Hepatocyte (in vitro differentiated cells): ENCODE measurements at regions not wholly inside any gene's neighbourhood (a gene's known extent, or its start where the extent isn't known, plus 50 kb on each side); places are given as distances from the start of the nearest gene placed in this dataset.

Source experiments
- DNase-seq: peaks from one replicate; pipeline ENCODE4 v3.0.0-alpha.2; 2016; ENCODE audit warnings: low spot score
- H2AFZ ChIP-seq: fragments of 200-600 bp; sonication (generic); 2 replicates; pipeline ENCODE4 v1.6.0; 2016; ENCODE audit warnings: antibody characterized with exemption, mild to moderate bottlenecking
- H3K27ac ChIP-seq: fragments of 200-600 bp; sonication (generic); 2 replicates; pipeline ENCODE4 v1.5.1; 2016; ENCODE audit warnings: mild to moderate bottlenecking
- H3K27me3 ChIP-seq: fragments of 200-600 bp; sonication (generic); 2 replicates; pipeline ENCODE4 v1.6.1; 2016
- H3K36me3 ChIP-seq: fragments of 200-600 bp; sonication (generic); replicated peaks from 2 replicates; pipeline ENCODE4 v1.5.1; 2016; ENCODE audit warnings: low read depth; ENCODE audit not compliant: insufficient read depth
- H3K4me1 ChIP-seq: fragments of 200-600 bp; sonication (generic); 2 replicates; pipeline ENCODE4 v1.5.1; 2016; ENCODE audit warnings: mild to moderate bottlenecking, moderate library complexity; ENCODE audit not compliant: insufficient read depth
- H3K4me2 ChIP-seq: fragments of 200-600 bp; sonication (generic); 2 replicates; pipeline ENCODE4 v1.6.0; 2016
- H3K4me3 ChIP-seq: fragments of 200-600 bp; sonication (generic); 2 replicates; pipeline ENCODE4 v1.5.1; 2016; ENCODE audit warnings: mild to moderate bottlenecking
- H3K79me2 ChIP-seq: fragments of 200-600 bp; sonication (generic); 2 replicates; pipeline ENCODE4 v1.6.0; 2017; ENCODE audit warnings: mild to moderate bottlenecking
- H3K9me2 ChIP-seq: fragments of 200-600 bp; sonication (generic); replicated peaks from 2 replicates; pipeline ENCODE4 v1.6.0; 2017; ENCODE audit warnings: mild to moderate bottlenecking; ENCODE audit not compliant: insufficient read depth
- H3K9me3 ChIP-seq: fragments of 200-600 bp; sonication (generic); 2 replicates; pipeline ENCODE4 v1.5.1; 2016; ENCODE audit warnings: low read depth, mild to moderate bottlenecking
- H4K20me1 ChIP-seq: fragments of 200-600 bp; sonication (generic); 2 replicates; pipeline ENCODE4 v1.6.0; 2016; ENCODE audit warnings: mild to moderate bottlenecking; ENCODE audit not compliant: insufficient read depth, poor library complexity, severe bottlenecking
- CTCF ChIP-seq: fragments of 200-600 bp; sonication (generic); IDR thresholded peaks from 2 replicates; pipeline ENCODE4 v1.5.1; 2016; ENCODE audit warnings: antibody characterized with exemption, mild to moderate bottlenecking; ENCODE audit not compliant: poor library complexity
- EZH2 ChIP-seq: fragments of 200-600 bp; sonication (generic); IDR thresholded peaks from 2 replicates; pipeline ENCODE4 v1.6.1; 2016; ENCODE audit warnings: antibody characterized with exemption, mild to moderate bottlenecking, borderline replicate concordance
- EZH2phosphoT487 ChIP-seq: fragments of 200-600 bp; sonication (generic); IDR thresholded peaks from one replicate; pipeline ENCODE4 v1.6.1; 2018; ENCODE audit warnings: antibody characterized with exemption, mild to moderate bottlenecking, low read depth, moderate library complexity; ENCODE audit not compliant: unreplicated experiment, severe bottlenecking
- WGBS: methylation state at CpG from one replicate; pipeline ENCODE4 v1.1.6; 2016; ENCODE audit warnings: low lambda C conversion rate; ENCODE audit errors: missing lambda C conversion rate; 5-methylcytosine and 5-hydroxymethylcytosine counted together

GRCh38 chr7:42406358-42406757 lies 169.3 kb upstream of the GLI3 start:
- no peak overlapping the region for H3K4me3 ChIP-seq
- TF ChIP-seq EZH2 (no peak), CTCF (no peak), EZH2phosphoT487 (no peak)
- H3K27me3 ChIP-seq = no peaks in the 10 kb centered on the region
- H3K79me2 ChIP-seq = no peaks in the 10 kb centered on the region
- no peak overlapping the region for H3K4me2 ChIP-seq
- H3K9me2 ChIP-seq = no peaks in the 10 kb centered on the region
- no peak for DNase-seq
- no peaks in the 10 kb centered on the region for H3K36me3 ChIP-seq
- H3K9me3 ChIP-seq = no peaks in the 10 kb centered on the region
- no peak overlapping the region for H2AFZ ChIP-seq
- H3K4me1 ChIP-seq = no peaks in the 10 kb centered on the region
- H3K27ac ChIP-seq = no peak overlapping the region
- WGBS = 98% methylated on average over 16 of the region's 16 CpGs
- no peaks in the 10 kb centered on the region for H4K20me1 ChIP-seq

GRCh38 chr7:42405782-42406181 lies 168.8 kb upstream of the GLI3 start:
- Histone ChIP-seq H3K9me2 (no peaks in the 10 kb centered on the region), H3K9me3 (no peaks in the 10 kb centered on the region), H3K4me3 (no peak overlapping the region), H2AFZ (no peak overlapping the region), H3K79me2 (no peaks in the 10 kb centered on the region), H3K27me3 (no peaks in the 10 kb centered on the region), H4K20me1 (no peaks in the 10 kb centered on the region), H3K4me1 (no peaks in the 10 kb centered on the region), H3K36me3 (no peaks in the 10 kb centered on the region), H3K27ac (no peak overlapping the region), H3K4me2 (no peak overlapping the region)
- no peak for DNase-seq
- WGBS = 83% methylated on average over 1 of the region's 1 CpG
- TF ChIP-seq EZH2 (no peak), EZH2phosphoT487 (no peak), CTCF (no peak)

GRCh38 chr7:42403831-42404230 lies 166.8 kb upstream of the GLI3 start:
- Histone ChIP-seq H4K20me1 (no peaks in the 10 kb centered on the region), H3K27me3 (no peaks in the 10 kb centered on the region), H3K4me2 (no peak overlapping the region), H3K9me3 (no peaks in the 10 kb centered on the region), H2AFZ (no peak overlapping the region), H3K4me3 (no peak overlapping the region), H3K36me3 (no peaks in the 10 kb centered on the region), H3K79me2 (no peaks in the 10 kb centered on the region), H3K27ac (no peak overlapping the region), H3K4me1 (no peaks in the 10 kb centered on the region), H3K9me2 (no peaks in the 10 kb centered on the region)
- TF ChIP-seq CTCF (no peak), EZH2 (no peak), EZH2phosphoT487 (no peak)
- WGBS = 89% methylated on average over 1 of the region's 1 CpG
- no peak for DNase-seq

- H3K79me2 ChIP-seq = no peaks in the 10 kb centered on the region
- H3K36me3 ChIP-seq = no peaks in the 10 kb centered on the region
- DNase-seq = no peak
- H3K4me1 ChIP-seq = no peaks in the 10 kb centered on the region
- no peaks in the 10 kb centered on the region for H3K9me3 ChIP-seq
- H3K27ac ChIP-seq = no peak overlapping the region
- no peak overlapping the region for H3K4me2 ChIP-seq
- H3K27me3 ChIP-seq = no peaks in the 10 kb centered on the region
- no peak overlapping the region for H2AFZ ChIP-seq
- 87% methylated on average over 7 of the region's 7 CpGs for WGBS
- no peaks in the 10 kb centered on the region for H4K20me1 ChIP-seq
- no peaks in the 10 kb centered on the region for H3K9me2 ChIP-seq
- no peak for TF ChIP-seq CTCF
- TF ChIP-seq EZH2phosphoT487 = no peak
- H3K4me3 ChIP-seq = no peak overlapping the region
Observed at GRCh38 chr7:42400961-42401360, 164.0 kb upstream of the GLI3 start.
